ENCODE measurements at regions not wholly inside any gene's neighbourhood (a gene's known extent, or its start where the extent isn't known, plus 50 kb on each side); places are given as distances from the start of the nearest gene placed in this dataset.

DNA sequence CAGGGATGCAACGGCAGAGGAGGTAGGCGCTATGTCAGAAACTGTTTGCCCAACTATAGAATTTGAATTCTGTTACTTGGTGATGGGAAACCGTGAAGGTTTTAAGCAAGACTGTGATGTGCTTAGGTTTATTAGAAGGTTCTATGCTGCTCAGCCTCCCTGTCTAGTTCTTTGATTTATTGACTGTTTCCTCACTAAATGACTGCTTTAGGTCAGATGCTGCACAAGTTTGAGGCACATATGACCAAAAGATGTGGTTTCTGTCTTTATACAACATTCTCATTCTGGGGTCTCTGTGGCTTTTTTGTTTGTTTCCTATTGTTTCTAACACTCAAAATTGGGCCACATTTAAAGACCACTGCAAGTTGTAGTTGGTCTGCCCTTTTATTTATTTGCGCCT lies 323.0 kb upstream of the OBI1 start:
- DNase-seq (ENCODE audit: low read depth in 2 of 2) = no peak

- DNase-seq (ENCODE audit: low read depth in 2 of 2) = no peak
Measured at GRCh38 chr13:78979349-78979748, 320.4 kb upstream of the OBI1 start.

DNA sequence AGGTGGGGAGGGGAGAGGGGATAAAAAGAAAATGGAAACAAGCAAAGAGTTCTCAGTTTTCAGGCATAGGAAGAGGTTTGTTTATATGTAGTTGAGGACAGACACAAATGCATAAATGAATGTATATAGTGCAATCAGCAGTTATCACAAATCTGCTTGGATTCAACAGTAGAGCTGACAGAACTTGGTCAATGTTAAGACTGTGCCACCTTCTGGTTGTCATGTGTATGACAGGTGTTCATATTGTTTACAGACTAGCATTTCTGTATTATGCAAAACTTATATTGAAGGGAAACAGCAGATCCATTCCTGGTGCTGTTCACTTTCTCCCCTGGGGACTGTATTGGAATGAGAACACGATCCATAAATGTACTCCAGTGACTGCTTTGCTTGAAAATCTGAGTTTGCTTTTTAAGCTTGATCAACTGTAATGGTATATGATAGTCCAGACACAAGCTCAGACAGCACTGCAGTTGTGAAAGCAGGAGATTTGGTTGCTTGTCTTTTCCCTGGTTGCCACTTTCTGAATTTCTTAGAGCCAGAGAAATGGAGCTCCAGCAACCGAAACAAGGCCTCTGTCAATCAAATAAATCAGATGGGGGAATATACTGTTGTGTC lies 319.5 kb upstream of the OBI1 start:
- no peak for DNase-seq (ENCODE audit: low read depth in 2 of 2)

DNA sequence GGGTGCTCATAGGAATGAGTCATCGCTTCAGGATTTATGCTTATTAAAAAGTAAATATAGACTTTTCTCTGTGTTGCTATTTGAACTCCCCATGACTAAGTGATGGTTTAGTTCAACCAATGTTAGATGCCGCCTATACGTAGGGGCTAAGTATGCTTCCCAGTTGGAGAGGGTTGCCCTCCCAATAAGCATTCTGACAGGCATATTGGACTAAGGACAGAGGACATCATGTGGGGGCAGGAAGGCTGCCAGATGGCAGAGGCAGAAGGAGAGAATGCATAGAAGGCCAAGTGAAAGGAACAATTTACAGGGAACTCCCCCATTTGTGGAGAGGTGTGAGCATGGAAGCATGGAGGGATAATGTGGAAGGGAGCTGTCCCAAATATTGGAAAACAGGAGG lies 318.4 kb upstream of the OBI1 start:
- DNase-seq (ENCODE audit: low read depth in 2 of 2) = no peak

- no peak for DNase-seq (ENCODE audit: low read depth in 2 of 2)
Measured at GRCh38 chr13:78976696-78977095, 317.7 kb upstream of the OBI1 start.

DNA sequence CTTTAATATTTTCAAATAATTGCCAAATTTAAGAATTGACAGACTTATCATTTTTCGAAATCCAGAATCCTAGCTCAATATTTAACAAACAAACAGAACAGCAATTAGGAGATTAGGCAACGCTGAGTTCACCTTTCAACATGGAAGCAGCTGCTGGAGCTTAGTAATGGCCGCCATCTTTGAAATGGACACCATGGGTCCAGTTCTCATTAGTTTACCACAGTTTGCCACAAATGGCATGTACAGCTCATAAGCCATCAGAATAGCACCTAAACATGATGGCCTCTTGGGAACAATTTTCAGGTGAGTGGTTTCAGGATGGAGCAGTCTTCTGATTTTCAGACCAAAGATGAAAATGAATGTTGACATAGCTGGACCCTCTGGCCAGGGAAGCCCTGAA lies 313.6 kb upstream of the OBI1 start:
- DNase-seq (ENCODE audit: low read depth in 2 of 2) = no peak

- no peak for DNase-seq (ENCODE audit: low read depth in 2 of 2)
Measured at GRCh38 chr13:78971355-78972025, 312.5 kb upstream of the OBI1 start.

DNA sequence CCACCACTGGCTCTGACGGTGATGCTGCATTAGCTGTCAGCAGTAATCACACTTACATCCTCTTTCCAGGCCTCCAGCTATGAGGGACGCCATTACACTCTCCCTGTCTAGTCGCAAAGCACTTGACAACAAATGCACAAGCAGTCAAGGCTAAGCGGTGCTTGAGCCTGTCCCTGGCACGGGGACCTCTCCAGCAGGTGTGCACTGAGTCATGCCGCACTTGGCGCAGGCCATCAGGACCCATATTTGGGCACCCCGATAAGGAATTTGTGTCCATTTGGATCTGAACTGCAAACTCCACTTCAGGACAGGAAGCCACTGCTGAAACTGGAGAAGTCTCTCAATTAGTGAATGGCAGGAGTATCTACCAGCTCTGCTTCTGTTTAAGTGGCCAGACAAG lies 301.9 kb upstream of the OBI1 start:
- DNase-seq (ENCODE audit: low read depth in 2 of 2) = no peak

DNA sequence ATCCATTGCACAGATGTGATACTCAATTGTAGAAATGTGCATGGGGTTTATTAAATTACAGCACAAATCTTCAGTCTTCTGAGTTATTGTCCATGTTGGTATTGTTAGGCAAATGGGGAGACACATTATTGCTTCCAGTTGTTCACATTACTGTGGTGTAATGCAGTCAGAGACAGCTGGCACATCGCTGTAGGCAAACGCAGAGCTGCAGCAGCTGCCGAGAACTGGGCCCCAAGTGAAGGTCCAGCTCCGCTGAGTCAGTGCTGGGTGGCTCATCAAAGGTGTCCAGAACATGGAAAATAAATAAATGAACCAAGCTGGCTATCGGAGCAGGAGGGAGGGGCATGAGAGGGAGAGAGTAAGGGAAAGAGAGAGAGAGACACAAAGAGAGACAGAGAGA lies 299.1 kb upstream of the OBI1 start:
- DNase-seq (ENCODE audit: low read depth in 2 of 2) = no peak

DNA sequence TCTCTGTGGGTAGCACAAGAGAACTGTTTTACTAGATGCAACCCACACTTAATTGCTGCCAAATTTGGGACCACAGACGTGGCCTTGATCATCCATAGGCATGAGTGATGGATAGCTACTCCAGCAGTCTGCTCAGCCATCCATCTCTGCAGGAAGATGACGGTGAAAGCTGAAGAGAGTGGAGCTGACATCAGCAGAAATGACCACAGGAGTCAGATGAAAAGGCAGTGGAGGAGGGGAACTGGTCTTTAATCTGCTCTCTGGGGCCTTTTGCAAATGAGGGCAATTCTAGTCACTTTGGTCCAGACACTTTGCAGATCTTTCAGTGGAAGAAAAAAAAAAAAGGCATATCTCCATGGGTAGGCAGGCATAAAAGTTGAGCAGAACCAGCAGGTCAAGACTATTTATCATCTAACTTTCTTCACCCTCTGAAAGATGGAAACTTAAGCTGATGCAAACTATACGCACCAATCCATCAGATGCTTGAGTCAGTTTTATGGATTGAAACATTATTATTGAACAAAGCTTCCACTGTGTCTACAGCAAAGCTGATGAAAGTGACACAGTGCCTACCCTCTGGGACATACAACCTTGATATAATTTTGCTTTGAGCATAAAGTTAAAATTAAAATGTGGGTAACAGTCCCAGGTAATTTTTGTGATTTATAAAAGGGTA lies 281.6 kb upstream of the OBI1 start:
- DNase-seq (ENCODE audit: low read depth in 2 of 2) = no peak

DNA sequence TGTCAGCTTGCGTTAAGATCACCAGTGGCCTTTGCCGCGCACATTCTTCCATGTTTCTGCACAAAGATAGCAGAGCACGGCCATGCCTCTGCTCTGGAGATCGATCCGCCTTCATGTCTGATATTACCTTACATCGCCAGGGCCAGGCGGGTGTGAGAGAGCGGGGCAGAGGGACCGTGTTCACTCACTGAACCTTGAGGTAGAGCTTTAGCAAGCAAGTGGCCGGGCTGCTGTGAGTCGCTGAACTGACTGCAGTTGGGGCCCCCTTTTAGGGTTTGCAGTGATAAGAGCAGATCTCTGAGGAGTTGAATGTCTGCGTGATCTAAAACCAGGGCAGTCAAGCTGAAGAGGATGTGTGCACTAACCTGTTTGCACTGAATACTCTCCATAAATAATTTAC lies 275.4 kb upstream of the OBI1 start:
- DNase-seq (ENCODE audit: low read depth in 2 of 2) = no peak

GRCh38 chr13:78915015-78915414 lies 256.1 kb upstream of the OBI1 start:
- no peak for DNase-seq (ENCODE audit: low read depth in 2 of 2)

DNA sequence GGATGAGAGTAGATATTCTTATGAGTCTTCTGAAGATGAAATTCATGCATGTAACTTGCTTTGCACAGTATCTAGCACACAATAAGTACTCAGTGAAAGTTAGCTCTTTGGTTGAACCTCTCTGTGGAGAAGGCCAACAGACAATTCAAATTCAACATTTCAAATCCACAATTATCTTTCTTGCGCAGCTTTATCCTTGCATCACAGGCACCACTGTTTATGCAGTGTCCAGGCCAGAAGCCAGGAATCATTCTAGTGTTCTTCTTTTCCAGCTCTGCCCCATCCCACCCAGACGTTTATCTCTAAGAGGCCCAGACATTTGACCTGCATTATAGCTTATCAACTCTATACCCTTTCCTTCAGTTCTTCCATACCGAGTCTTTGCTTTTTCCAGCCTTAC lies 254.7 kb upstream of the OBI1 start:
- DNase-seq (ENCODE audit: low read depth in 2 of 2) = no peak

DNA sequence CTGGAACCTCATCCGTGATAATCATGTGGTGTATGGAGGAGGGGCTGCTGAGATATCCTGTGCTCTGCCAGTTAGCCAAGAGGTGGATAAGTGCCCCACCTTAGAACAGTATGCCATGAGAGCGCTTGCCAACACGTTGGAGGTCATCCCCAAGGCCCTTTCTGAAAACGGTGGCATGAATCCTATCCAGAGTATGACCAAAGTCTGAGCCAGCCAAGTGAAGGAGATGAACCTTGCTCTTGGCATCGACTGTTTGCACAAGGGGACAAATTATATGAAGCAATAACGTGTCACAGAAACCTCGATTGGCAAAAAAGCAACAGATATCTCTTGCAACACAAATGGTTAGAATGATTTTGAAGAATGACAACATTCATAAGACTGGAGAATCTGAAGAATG lies 251.2 kb upstream of the OBI1 start:
- DNase-seq (ENCODE audit: low read depth in 2 of 2) = no peak

DNA sequence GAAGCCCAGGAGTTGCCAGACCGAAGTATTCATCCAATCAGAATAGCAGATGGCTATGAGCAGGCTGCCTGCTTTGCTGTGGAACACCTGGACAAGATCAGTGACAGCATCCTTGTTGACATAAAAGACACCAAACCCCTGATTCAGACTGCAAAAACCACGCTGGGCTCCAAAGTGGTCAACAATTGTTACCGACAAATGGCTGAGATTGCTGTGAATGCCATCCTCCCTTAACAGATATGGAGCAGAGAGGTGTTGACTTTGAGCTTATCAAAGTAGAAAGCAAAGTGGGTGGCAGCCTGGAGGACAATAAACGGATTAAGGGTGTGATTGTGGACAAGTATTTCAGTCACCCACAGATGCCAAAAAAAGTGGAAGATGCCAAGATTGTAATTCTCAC lies 250.3 kb upstream of the OBI1 start:
- no peak for DNase-seq (ENCODE audit: low read depth in 2 of 2)

- no peak for DNase-seq (ENCODE audit: low read depth in 2 of 2)
Measured at GRCh38 chr13:78907006-78907405, 248.1 kb upstream of the OBI1 start.

- DNase-seq (ENCODE audit: low read depth in 2 of 2) = no peak
Measured at GRCh38 chr13:78897200-78897599, 238.2 kb upstream of the OBI1 start.

- no peak for DNase-seq (ENCODE audit: low read depth in 2 of 2)
Measured at GRCh38 chr13:78884571-78884970, 225.6 kb upstream of the OBI1 start.

DNA sequence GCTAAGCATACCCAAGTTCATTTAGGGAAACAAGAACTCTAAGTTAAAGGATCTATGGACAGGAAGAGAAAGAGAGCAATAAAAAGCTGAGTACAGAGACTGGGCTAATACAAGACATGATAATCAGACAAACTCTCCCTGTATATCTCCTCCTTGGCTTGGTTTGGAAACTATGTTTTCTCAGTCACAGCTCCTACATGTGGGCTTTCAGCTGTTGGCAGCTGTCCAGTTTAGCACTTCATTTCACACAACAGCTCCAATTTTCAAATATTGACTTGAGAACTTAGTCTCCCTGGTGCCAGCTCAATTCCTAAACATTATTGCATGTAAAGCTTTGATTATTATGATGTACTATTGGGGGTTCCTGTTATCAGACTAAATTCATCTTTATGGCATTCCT lies 222.8 kb upstream of the OBI1 start:
- DNase-seq (ENCODE audit: low read depth in 2 of 2) = no peak

DNA sequence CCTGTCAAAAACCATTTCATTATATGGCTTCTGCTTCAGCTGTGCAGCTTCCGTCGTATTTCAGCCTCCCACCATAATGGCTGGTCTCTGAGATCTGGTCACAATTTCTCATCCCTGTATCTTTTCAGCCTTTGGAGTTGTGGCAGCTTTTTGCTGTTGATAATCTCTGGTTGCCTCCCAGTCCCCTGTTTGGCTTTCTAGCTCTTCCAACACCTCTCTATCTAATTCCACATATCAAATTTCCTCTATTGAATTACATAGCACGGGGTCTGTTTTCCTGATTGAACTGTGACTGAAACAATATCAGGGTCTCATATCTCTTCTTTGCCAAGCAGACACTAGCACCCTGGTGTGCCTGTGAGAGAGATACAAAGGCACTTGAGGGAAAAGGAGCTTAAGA lies 222.1 kb upstream of the OBI1 start:
- DNase-seq (ENCODE audit: low read depth in 2 of 2) = no peak

DNA sequence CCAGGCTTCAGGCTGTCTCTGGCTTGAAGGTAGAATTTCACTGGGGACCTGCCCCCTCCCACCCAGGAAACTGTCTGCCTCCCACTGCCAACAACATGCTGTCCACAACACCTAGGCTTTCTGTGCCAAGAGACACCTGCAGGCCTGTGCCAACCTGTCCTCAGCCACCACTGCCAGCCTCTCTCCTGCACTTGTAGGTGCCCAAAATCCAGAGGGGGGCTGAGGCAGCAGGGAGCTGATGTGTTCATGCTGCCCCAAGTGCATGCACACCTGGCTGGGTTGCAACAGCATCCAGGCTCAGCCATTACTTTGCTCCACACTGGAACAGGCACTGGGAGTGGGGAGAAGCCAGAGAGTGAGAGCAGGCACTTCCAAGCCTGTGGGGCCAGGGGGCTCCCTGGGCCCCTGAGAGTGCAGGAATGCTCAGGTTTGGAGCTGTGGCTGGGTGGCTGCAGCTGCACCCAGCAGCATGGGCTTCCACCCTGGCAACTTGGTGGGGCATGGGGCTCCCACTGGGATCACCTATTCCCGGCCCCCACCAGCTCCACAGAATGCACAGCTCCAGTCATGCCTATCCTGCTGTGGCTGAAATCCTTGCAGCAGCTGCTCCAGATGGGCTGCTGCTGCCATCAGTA lies 218.1 kb upstream of the OBI1 start:
- DNase-seq (ENCODE audit: low read depth in 2 of 2) = no peak

DNA sequence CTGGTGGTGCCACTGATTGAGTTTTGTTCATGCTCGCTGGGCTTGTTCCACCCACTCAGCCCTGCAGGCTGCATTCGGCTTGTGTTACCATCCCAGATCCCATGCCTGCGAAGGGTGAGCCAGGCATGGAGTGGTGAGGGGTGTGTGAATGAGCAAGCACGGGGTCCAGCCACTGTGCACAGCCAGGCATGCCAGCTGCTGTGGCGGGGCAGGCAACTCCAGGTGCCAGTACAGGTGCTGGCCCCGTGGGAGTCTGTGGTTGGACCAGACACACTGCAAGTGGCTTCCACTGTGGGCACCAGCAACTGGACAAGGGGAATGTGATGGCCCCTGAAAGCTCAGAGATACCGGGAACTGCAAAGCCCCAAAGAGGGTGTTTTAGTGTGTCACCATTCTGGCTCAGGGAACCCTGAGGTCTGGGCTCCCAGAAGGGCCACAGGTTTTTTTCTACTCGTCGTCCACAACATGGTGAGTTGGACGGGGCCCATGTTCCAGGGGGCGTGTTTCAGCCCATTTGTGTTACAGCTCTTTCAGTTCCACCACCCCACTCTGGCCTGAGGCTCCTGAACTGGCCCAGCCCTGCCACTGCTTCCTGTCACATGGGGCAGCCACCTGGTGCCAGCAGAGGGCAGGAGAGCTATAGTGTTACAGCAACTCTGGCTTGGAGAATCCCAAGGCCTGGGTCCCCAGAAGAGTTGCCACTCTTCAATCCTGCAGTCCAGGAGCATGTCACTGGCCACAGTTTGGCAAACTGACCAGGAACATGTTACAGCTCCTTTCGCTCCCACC lies 217.0 kb upstream of the OBI1 start:
- DNase-seq (ENCODE audit: low read depth in 2 of 2) = no peak

All from stimulated activated CD8-positive, alpha-beta memory T cell treated with anti-CD3 and anti-CD28 coated beads, Interleukin-15, amount 100 ng/mL, for 4 hours (primary cell).